Sciatic nerve (tissue), 2 donors: ENCODE measurements at regions not wholly inside any gene's neighbourhood (a gene's known extent, or its start where the extent isn't known, plus 50 kb on each side); places are given as distances from the start of the nearest gene placed in this dataset.
"Not testable (repeated sequence)": the region's sequence is repeated elsewhere in the genome, so short reads cannot be mapped to it uniquely, and the experiment has no call there.

Experiments
- ATAC-seq: fragments of 200-7000 bp; cut with Tn5 transposase; one replicate; pipeline ENCODE4 v1.9.1; 2020; ENCODE audit warnings: mild to moderate bottlenecking, moderate library complexity
- DNase-seq: peaks from one replicate; pipeline ENCODE4 v3.0.0-alpha.2; 2020; ENCODE audit warnings: low spot score
- intact Hi-C: fragments of 100-400 bp; cut with DNase I; formaldehyde crosslinking; loops from one replicate; pipeline ENCODE4 v1.14.2; 2022
- donor health status: DM: no; HTN: no; CAD: no.
- donor health status: DM: no; HTN: no; CAD: no.

- no peak for ATAC-seq
- intact Hi-C loops, result no loop called here
- DNase-seq, result no peak
These were observed 90.1 kb upstream of the WDR26 start for GRCh38 chr1:224524679-224525078.

DNA sequence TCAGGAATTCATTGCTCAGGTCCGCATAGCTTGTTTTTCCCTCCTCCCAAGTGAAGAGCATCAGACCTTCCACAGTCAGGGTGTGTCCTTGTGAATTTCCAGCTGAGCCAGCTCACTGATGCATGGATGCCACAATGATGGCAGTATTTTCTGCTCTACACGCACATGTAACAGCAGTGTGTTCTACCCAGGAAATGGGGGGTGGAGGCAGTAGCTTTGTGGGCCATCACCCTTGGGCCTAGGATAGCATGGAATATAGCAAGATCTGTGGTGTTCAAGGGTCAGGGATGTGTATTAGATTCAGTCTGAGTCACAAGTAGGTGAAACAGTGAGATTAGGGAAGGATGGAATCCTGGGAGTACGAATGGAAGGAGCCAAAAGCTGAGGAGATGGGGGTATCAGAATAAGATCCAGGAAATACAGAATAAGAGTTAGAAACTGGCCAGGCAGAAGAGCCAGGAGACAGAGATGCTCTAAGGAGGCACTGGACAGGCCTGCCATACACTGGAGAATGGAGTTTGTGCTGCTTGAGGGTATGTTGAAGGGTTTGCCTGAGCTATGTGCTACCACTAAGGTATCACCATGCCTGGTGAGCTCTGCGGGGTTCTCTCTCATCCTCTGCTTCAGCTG lies 90.6 kb upstream of the CNIH3 start:
- ATAC-seq (no peak), DNase-seq (no peak)
- intact Hi-C loops, result no loop called here

DNA sequence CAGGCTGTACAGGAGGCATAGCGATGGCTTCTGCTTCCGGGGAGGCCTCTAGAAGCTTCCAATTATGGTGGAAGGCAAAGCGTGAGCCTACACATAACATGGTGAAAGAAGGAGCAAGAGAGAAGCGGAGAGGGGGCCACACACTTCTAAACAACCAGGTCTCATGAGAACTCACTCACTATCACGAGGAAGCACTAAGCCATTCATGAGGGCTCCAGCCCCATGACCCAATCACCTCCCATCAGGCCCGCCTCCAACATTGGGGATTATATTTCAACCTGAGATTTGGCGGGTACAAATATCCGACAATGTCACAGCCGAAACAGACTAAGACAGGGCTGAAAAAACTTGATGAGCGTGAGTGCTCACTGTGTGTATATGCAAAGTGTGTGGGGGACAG lies 89.3 kb upstream of the CNIH3 start:
- ATAC-seq (no peak), DNase-seq (no peak)
- intact Hi-C loops, result no loop called here

GRCh38 chr1:224528900-224529299 lies 87.2 kb upstream of the CNIH3 start:
- ATAC-seq (no peak), DNase-seq (no peak)
- intact Hi-C loops, result no loop called here

DNA sequence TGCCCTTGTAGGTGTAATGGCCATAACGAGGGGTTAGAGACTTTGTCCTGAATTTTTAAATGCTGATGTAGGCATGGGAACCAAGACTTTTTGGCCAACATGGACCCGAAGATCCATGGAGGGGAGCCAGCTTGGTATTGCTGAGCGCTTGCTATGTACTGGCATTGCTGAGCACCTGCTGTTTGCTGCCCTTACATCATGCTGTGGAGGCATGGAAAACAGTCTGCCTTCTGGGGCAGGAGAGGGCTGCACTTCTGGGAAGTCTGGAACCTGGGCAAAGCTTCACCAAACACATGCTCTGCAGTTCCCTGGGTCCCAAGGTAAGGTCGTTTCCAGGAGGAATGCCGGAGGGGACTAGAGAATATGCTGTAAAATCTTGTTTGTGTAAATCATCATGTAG lies 86.3 kb upstream of the CNIH3 start:
- intact Hi-C loops, result no loop called here
- no peak for DNase-seq
- no peak for ATAC-seq

- intact Hi-C loops, result no loop called here
- no peak for DNase-seq
- ATAC-seq, result no peak
These were observed 82.6 kb upstream of the CNIH3 start for GRCh38 chr1:224533517-224533916.

DNA sequence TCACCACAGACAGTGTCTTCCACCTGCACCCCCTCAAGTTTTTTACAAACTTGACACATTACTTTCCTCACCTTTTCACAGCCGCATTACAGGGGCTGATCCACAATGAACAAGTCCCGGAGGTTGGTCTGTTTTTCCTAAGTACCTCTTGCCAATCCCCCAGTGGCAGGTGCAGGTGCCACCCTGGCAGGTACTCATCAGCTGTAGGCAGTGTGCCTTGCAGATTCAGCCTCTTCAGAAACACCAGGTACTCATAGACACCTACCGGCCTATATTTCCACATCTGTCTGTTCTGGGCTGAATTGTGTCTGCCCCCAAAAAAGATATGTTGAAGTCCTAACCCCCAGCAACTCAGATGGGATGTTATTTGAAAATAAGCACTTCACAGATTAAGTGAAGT lies 81.4 kb upstream of the CNIH3 start:
- ATAC-seq, result no peak
- DNase-seq, result no peak
- intact Hi-C loops, result no loop called here

DNA sequence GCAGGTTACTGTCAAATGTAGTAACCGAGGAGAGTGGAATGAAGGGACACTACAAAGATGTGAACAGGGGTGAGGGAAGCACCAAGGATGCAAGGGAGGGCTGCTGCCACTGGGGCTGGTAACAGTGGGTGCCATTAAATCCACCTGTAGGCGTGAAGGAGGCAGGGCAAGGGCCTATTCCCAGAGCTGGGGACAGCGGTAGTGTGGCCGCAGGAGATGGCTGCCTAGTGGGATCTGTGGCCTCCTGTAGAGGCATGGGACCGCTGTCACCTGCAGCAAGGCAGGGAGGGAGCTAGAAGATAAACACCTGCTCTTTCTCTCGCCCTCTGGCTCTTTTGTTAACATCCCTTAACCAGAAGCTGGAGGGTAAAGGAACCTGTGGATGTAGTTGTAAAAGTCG lies 80.5 kb upstream of the CNIH3 start:
- no peak for DNase-seq
- ATAC-seq, result no peak
- intact Hi-C loops, result no loop called here

DNA sequence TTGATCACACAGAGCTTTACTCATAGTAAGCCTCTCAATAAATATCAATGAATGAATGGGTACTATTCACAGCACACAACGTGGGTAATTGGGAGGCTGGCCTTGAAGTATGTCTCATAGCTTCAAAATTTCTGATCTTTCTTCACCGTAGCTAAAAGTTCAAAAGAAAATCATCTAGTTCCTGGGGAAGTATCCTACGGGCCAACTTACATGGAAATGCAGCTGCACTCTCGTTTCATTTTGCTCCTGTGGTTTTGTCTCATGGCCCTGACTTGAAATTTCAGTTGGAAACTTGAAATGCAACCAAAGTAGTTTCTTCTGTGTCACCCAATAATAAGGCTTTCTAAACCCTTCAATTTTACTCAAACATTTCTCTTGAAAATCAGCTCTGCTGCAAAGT lies 76.1 kb upstream of the CNIH3 start:
- ATAC-seq (no peak), DNase-seq (no peak)
- intact Hi-C loops, result no loop called here

DNA sequence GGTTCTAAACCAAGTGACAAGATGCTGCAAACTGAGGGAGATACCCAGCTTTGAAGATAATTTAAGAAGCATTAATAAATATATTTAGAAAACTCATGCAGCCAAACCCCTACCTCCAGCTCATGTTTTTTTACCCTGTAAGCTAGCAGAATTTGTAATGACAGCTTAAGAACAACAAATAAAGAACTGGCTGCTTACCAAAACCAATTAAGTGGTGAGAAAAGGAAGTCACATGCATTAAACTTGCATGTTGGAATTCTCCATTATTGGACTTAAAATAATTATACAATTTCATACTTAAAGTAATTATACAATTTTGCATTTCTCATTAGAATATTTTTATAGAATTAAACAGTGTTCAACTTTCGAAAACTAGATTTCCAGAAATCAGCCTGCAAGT lies 75.6 kb upstream of the CNIH3 start:
- intact Hi-C loops, result no loop called here
- DNase-seq, result no peak
- no peak for ATAC-seq

DNA sequence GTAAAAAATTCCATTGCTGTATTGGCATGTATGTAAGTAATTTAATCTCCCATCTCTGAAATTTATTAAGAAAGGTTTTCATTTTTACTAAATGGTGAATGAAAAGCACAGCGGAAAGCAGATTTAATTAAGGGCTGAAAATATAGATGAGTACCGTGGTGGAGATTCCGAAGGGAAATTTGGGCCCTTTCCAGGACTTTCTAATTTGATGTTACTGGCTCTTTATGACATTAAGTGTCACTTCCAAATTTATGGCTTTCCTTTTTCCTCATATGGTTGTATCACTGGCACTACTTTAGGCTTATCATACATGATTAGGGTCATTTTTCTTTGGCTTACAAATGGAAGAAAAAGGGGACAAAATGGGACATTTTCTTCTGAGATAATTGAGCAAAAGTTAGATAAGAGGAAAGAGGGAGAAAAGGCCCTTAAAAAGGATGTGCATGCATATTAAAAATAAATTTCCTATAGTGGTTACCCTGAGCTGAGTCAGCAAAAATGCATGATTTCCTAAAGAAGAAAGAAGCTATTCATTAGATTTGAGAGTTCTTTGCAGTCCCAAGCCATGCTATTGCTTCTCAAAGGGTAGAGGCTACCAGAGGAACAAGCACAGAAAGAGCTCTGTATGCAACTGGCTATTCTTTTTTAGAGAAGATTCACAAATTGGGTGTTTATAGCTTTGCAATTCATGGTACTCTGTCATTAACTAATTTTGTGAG lies 74.9 kb upstream of the CNIH3 start:
- intact Hi-C loops, result no loop called here
- ATAC-seq (no peak), DNase-seq (no peak)

GRCh38 chr1:224541901-224542630 lies 74.1 kb upstream of the CNIH3 start:
- no peak for DNase-seq
- intact Hi-C loops, result no loop called here
- ATAC-seq, result no peak

DNA sequence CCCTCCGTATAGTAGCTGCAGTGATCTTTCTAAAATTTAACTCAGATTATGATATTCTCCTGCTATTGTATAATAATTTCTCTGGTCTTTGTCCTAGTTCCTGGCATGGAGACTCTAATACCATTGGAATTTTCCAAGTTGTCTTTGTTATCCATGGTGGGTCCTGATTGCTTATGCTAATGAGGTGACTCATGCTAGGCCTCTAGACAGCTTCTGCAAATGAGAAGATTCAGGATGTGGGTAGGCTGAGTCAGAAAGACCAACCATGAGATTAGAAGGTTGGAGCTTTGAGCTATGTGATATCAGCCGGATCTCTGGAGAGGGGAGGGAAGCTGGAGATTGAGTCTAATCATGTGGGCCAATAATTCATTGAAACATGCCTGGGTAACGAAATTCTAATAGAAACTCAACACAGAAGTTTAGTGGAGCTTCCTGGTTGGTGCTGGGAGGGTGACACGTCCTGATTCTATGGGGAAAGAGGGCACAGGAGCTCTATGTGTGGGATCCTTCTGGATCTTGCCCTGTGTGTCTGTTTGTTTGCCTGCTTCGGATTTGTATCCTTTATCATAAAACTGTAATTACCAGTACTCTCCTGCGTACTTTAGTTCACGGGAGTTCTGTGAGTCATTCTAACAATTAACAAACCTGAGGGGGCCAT lies 73.2 kb upstream of the CNIH3 start:
- intact Hi-C loops, result no loop called here
- DNase-seq (no peak), ATAC-seq (no peak)

GRCh38 chr1:224543453-224543852 lies 72.7 kb upstream of the CNIH3 start:
- no peak for DNase-seq
- intact Hi-C loops, result no loop called here
- ATAC-seq, result no peak

DNA sequence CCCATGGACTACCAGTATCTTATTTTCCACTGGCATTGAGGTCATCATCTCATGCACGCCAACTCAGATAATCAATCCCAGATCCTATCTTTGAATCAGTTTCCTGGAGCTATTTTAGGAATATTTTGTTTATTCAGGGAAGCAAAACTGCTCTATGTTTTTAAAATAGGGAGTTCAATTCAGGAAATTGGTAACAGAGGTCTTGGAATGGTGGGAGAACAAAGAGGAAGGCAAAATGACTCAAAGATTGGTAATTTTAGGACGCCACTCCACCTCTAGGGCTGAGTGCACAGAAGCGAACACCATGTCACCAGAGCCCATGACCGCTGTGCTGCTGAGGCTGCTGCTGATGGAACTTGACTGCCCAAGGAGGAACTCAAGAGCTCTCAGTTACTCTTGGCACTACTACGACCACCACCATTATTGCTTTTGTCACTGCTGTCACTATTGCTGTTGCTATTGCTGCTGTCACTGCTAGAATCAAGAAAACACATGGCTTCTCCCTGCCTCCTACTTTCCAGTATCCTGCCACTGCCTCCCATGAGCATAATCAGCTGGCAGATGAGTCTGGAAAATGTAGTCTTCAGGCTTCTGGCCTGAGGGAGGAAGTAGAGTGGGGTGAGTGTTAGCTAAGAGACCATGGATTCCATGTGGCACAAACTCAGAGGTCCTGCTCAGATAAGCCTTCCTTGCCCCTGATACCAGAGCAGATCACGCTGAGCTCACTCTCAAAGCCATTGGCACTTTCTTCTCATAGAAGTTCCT lies 71.6 kb upstream of the CNIH3 start:
- intact Hi-C loops, result no loop called here
- ATAC-seq (no peak), DNase-seq (no peak)

DNA sequence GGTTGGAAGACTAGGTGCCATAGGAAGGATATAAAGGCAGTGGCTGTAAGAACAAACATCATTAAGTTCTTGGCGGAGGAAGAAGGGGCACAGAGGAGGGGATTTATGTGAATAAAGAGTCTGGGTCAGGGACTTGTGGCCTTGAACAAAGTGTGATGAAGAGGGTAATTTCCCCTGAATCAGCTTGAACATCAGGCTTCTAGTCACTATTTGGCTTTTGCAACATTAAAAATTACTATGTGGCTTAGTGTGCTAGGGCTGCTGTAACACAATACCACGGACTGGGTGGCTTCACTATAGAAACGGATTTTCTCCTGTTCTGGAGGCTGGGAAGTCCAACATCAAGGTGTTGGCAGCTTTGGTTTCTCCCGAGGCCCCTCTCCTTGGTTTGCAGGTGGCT lies 70.5 kb upstream of the CNIH3 start:
- intact Hi-C loops, result no loop called here
- DNase-seq, result no peak
- no peak for ATAC-seq

DNA sequence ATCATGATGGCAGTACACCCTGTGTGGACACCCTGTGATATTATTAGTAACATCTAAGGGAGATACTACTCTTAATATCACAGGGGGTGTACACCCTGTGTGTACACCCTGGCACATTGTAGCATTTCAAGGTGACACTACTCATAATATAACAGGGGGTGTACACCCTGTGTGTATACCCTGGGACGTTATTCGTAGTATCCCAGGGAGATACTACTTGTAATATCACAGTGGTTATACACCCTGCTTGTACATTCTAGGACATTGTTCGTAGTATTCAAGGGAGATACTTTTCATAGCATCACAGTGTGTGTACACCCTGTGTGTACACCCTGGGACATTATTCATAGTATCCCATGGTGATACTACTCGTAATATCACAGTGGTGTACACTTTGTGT lies 67.4 kb upstream of the CNIH3 start:
- intact Hi-C loops, result no loop called here
- DNase-seq, result no peak
- no peak for ATAC-seq

DNA sequence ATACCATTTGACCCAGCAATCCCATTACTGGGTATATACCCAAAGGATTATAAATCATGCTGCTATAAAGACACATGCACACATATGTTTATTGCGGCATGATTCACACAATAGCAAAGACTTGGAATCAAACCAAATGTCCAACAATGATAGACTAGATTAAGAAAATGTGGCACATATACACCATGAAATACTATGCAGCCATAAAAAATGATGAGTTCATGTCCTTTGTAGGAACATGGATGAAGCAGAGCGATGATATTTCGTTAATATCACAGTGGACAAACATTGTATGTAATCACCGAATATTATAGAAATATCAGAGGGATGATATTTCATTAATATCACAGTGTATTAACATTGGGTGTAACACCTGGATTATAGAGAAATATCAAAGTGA lies 64.9 kb upstream of the CNIH3 start:
- intact Hi-C loops, DNase-seq, ATAC-seq: not testable (repeated sequence)

DNA sequence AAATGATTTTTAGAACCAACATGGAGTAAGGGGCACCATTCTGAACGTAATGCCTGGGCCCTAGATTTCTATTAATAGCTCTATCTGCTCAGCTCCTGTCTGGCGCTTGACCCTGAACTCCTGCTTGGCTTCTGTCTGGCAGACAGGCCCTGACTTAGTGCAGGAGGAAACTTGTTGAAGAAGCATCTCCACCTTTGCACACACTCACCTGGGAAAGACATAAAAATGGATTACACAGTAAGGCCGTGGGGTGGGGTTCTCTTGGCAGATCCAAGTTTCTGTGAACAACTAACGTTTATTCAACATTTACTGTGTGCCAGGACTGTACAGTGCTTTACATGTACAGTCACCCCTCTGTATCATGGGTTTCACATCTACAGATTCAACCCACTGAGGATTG lies 62.1 kb upstream of the CNIH3 start:
- intact Hi-C loops, result no loop called here
- DNase-seq (no peak), ATAC-seq (no peak)
